DND-41 (cell line): ENCODE measurements at regions not wholly inside any gene's neighbourhood (a gene's known extent, or its start where the extent isn't known, plus 50 kb on each side); places are given as distances from the start of the nearest gene placed in this dataset.

Experiments used
- CTCF ChIP-seq: IDR thresholded peaks from 2 replicates; pipeline ENCODE4 v1.5.1; 2012; ENCODE audit warnings: borderline replicate concordance, low read length, moderate library complexity, mild to moderate bottlenecking; ENCODE audit not compliant: poor library complexity, severe bottlenecking; ENCODE audit errors: extremely low read depth
- EZH2 ChIP-seq: IDR thresholded peaks from 3 replicates; pipeline ENCODE4 v1.6.1; 2012; ENCODE audit warnings: borderline replicate concordance, low read depth, mild to moderate bottlenecking, moderate library complexity, low read length, inconsistent platforms; ENCODE audit not compliant: severe bottlenecking

GRCh38 chr2:194411221-194411620, 1245.8 kb upstream of the SLC39A10 start:
- TF ChIP-seq CTCF (no peak), EZH2 (no peak)
